ENCODE measurements at regions not wholly inside any gene's neighbourhood (a gene's known extent, or its start where the extent isn't known, plus 50 kb on each side); places are given as distances from the start of the nearest gene placed in this dataset.

DNA sequence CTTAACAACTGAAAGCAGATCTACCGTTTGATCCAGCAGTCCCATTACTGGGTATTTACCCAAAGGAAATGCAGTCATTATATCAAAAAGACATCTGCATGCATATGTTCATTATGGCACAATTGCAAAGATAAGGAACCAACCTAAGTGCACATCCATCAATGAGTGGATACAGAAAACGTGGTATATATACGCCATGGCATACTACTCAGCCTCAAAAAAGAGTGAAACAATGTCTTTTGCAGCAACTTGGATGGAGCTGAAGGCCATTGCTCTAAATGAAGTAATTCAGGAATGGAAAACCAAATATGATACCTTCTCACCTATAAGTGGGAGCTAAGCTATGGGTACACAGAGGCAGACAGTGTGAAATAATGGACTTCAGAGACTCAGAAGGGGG lies 169.3 kb downstream of the ZBTB18 start:
- no peak for DNase-seq

DNA sequence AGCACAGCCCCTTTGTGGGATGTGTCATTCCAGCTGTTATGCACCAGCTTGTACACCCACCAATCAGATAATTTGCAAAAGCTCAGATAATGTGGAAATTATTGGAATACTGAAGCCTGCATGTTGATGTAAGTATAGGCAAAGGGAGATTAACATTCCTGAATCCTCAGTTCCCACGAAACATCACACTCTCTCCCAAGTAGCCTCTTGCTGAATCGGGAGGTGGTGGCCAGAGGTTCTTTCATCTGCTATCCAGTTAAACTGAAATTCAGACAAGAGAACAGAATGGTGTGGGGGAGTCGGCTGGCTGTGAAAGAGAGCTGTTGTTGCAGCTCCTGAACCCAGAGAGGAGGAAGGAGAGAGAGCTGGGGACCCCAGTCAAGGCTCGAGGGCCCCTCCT lies 170.9 kb downstream of the ZBTB18 start:
- DNase-seq, result no peak

DNA sequence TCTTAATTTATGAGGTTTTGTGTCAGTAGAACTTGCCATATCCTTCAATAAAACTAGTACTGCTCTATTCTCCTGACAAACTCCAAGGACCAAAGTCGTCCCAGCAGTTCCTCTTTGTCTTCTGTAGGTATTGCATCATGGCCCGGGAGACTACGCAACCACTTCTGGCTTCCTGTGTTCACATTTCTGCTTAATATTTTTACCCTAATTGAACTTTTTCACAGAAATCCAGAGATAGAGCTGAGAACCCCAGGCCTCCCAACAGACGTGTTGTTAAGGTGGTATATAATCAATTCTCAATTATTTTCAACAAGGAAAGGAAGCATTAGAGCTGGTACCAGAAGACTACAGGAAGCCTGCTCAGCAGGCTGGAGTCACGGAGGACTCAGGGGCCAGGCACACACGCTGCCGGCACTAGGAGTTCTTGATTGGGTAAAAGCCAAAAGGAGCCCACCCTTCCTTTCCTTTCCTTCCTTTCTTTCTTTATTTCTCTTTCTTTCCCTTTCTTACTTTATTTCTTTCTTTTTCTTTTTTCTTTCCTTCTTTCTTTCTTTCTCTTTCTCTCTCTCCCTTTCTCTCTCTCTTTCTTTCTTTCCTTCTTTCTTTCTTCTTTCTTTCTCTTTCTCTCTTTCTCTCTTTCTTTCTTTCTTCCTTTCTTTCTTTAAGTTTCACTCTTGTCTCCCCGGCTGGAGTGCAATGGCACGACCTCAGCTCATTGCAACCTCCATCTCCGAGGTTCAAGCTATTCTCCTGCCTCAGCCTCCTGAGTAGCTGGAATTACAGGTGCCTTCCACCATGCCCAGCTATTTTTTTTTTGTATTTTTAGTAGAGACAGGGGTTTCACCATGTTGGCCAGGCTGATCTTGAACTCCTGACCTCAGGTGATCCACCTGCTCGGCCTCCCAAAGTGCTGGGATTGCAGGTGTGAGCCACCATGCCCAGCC lies 173.7 kb downstream of the ZBTB18 start:
- no peak for DNase-seq

- DNase-seq, result no peak
Measured at GRCh38 chr1:244226435-244226834, 175.4 kb downstream of the ZBTB18 start.

GRCh38 chr1:244230470-244230869 lies 179.4 kb downstream of the ZBTB18 start:
- DNase-seq, result no peak

DNA sequence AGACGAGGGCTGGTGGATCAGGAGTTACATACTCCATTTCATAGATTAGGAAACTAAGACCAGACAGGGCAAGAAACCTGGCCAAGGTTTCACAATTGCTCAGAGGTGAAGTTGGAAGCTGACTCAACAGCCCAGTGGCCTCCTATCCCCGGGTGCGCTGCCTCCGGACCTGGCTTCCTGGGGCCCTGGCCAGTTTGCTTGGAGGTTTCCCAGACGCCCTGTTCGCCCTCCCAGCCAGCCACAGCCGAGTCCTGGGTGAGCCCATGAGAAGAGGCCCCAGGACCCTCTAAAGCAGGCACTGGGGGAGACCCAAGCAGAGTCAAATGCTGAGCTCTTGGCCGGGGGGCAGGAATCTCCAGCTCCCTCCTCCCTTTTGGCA lies 180.1 kb downstream of the ZBTB18 start:
- DNase-seq, result no peak

DNA sequence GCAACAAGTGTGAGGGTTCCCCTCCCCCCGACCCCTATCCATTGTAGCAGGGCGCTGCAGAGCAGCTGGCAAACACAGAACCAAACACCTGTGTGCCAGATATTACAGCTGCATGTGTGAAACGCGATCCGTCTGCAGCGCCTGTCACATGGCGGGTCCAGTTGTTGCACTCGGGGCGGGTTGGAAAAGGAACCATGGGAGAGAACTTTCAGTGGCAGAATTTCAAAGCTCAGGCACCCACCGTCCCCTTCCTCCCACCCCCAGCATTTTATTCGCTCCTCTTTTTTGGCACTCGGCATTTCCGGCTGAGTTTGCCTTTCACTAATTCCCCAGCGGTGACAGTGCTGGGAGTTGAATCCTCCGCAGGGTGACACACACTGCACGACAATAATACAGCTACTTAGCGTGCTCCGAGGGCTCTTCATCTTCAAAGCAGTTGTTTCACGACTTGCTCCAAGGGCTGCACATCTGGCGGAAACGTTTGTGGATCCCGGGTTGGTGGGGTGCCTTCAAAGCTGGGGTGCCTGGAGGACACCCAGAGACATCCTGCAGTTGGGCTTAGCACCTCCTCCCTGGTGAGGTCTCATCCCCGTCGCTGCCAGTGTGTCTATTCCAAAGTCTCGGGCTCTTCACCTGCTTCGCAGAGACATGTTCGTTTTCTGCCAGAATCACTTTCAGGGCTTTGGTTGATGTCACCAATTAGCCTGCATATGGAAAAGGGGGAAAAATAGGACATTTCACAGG lies 180.7 kb downstream of the ZBTB18 start:
- peak; percentile 94 for DNase-seq

DNA sequence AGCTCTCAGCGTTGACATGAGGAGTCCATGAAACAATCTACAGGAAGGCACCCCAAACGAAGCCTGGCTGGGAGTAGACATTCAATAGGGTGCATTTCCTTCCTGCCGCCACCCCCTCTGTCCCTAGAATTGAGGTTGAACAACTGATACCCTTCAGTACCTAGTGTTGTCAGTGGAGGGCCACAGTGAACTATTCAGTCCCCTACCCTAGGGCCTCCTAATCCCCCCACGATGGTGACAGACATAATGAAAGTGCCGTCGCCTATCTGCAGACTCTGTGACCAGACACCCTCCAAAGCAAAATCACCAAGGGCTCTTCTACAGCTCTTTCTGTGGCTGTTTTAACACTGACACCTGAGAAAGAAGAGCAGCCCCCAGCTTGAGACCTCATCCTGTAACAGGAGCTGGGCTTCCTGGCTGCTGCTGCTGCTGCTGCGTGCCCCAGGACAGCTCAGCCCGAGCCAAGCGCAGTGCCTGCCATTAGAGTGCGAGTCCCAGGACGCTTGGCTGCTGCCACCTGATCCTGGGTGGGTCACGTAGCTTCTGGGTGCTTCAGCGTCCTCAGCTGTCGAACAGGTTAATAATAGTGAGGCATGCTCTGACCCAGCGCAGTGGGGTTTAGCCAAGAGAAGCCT lies 183.0 kb downstream of the ZBTB18 start:
- DNase-seq, result peak; percentile 74

- no peak for DNase-seq
Measured at GRCh38 chr1:244235157-244235556, 184.1 kb downstream of the ZBTB18 start.

- DNase-seq, result no peak
Measured at GRCh38 chr1:244236101-244236500, 185.0 kb downstream of the ZBTB18 start.

DNA sequence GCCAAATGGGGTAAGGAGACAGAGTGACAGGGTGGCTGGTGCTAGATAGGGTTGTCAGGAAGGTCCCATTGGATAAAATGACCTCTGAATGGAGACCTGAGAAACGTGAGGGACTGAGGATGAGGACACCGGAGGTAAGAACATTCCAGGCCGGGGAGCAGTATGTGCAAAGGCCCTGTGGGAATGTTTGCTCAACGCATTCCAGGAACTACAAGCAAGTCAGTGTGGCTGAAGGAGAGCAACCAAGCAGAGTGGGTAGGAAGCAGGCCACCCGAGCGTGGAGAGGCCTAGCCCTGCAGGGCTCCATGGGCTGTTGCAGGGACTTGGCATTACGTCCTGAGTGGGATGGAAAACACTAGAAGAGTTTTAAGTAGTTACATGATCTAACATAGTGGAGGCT lies 185.6 kb downstream of the ZBTB18 start:
- no peak for DNase-seq

DNA sequence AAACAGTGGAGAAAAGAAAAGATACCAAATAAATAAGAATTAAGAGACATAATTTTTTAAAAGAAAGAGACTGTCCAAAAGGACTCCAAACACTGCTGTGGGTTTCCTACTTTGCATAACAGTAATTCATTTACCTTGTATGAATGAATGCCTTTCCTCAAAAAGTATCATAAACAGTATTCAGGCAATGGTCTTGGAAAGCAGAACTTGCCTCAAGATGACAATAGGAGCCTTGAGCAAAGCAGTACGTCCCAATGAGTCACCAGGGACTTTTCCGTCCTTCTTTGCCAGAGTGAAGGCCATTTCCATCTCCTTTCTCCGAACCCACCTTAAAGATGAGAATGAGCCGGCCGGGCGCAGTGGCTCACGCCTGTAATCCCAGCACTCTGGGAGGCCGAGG lies 186.4 kb downstream of the ZBTB18 start:
- DNase-seq, result no peak

DNA sequence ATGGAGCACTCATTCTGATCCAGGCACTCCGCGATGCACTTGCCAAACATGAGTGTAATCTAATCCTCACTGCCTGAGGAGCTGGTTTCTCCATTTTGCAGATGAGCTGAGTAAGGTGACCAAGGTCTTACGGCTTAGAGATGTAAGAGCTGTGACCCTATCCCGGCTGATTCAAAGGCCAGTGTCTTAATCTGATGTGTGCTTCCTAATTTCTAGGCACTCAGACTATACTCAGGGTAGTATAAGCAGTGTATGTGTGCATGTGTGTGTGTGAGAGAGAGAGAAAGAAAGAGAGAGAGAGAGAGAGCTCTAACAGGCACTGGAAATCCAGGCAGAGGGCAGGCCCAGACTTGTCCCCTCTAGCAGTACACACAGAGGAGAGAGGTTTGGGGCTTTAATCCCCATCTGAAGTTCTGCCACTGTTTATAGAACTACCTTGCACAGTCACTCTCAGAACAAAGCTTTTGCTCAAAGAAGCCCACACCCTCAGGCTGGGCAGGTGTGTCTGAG lies 188.2 kb downstream of the ZBTB18 start:
- no peak for DNase-seq

DNA sequence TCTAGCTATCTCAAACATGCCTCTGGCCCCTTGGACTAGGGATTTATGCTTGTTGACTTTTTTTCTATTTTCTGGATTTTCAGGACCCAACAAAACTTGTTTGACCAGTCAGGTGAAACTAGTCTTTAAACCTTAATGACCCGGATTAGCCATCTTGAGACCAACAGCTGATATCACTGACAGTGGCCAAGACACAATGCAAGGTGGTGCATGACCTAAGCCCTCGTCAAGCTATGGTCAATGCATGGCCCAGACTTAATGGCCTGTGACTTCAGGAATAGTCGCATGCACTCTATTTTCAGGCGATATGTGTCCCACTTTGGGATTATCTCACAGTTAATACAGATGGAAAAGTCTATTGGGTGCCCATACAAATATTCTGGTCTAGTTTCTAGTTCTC lies 190.4 kb downstream of the ZBTB18 start:
- DNase-seq, result no peak

- no peak for DNase-seq
Measured at GRCh38 chr1:244242446-244242845, 191.4 kb downstream of the ZBTB18 start.

DNA sequence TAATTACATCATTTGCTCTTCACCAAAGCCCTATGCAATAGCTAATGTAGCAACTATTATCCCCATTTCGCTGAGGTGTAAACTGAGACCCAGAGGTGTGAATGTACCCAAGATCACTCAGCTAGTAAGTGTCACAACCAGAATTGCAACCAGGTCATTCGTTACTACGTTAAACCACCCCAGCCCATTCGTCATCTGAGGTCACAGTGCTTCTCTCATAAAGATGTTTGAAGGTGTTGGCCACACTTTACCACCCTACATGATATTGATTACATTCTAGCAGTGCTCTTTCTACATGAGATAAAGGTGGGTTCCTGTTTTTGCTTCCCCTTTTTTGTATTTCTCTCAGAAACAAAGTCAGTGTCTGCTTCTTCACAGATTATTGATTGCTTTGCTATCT lies 195.3 kb downstream of the ZBTB18 start:
- no peak for DNase-seq

- DNase-seq, result no peak
Measured at GRCh38 chr1:244248426-244248825, 197.3 kb downstream of the ZBTB18 start.

- DNase-seq, result no peak
Measured at GRCh38 chr1:244252211-244252610, 199.5 kb downstream of the ADSS2 start.

DNA sequence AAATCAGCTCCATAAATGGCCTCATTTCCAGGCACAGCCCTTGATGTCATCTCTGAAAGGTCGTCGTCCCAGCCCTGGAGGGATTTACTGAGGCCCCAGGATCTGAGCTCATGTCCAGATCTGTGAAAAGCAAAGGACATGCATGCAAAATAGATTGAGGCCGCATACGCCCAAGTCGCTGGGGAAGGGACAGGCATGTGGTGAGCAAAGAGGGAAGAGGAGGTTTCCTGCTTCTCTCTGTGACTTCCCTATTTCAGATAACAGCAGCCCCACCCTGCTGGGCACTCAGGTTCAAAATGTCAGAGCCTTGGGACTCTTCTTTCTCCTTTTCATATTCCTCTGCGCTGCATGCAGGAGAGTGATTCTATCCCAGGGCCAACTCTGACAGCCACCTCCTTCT lies 197.2 kb downstream of the ADSS2 start:
- no peak for DNase-seq

DNA sequence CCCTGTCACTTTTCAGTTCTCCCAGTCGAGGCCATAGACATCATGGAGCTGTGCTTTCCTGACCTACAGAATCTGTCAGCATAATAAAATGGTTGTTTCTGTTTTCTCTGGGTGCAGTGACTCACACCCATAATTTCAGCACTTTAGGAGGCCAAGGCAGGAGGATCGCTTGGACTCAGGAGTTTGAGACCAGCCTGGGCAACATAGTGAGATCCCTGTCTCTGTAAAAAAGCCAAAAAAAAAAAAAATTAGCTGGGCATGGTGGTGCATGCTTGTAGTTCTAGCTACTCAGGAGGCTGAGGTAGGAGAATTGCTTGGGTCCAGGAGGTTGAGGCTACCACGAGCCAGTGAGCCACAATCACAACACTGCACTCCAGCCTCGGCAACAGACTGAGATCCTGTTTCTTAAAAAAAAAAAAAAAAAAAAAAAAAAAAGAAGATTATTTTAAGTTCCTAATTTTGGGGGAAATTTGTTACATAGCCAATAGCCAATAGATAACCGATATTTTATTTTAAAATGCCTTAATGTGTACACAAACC lies 196.2 kb downstream of the ADSS2 start:
- no peak for DNase-seq

- DNase-seq, result no peak
Measured at GRCh38 chr1:244256086-244256676, 195.5 kb downstream of the ADSS2 start.

DNA sequence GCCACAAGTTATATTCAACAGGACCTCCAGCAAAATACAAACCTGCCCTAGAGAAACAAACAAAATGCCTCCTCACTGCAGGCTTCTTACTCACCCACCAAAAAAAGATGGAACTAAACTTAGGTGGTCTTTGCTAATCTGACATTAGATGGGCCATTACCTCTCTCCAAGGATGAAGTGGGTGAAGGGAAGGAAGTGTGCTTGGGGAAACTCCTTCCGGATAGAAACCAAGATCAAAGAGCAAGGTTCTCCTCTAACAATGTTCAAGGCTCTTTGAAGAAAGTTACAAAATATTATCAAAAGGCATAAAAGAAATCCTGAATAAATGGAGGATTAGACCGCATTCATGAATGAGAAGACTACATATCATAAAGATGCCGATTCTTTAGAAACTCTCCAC lies 187.5 kb downstream of the ADSS2 start:
- no peak for DNase-seq

All from tongue (tissue), 1 donor.